Loucy (cell line): ENCODE measurements at regions not wholly inside any gene's neighbourhood (a gene's known extent, or its start where the extent isn't known, plus 50 kb on each side); places are given as distances from the start of the nearest gene placed in this dataset.

Source experiments
- H2AFZ ChIP-seq: fragments of 200-600 bp; sonication (generic); 2 replicates; pipeline ENCODE4 v1.6.0; 2016; ENCODE audit warnings: antibody characterized with exemption, mild to moderate bottlenecking, low read length, moderate library complexity
- H3F3A ChIP-seq: fragments of 200-600 bp; 2 replicates; pipeline ENCODE4 v1.6.0; 2016; ENCODE audit warnings: antibody characterized with exemption, low read depth, mild to moderate bottlenecking
- H3K27me3 ChIP-seq: fragments of 200-600 bp; sonication (generic); 2 replicates; pipeline ENCODE4 v1.6.1; 2014; ENCODE audit warnings: low read length, mild to moderate bottlenecking; ENCODE audit not compliant: insufficient read depth, poor library complexity, severe bottlenecking
- H3K36me3 ChIP-seq: fragments of 200-600 bp; sonication (generic); 2 replicates; pipeline ENCODE4 v1.6.1; 2016; ENCODE audit warnings: low read length; ENCODE audit not compliant: insufficient read depth
- H3K4me1 ChIP-seq: fragments of 200-600 bp; sonication (generic); 2 replicates; pipeline ENCODE4 v1.5.1; 2014; ENCODE audit warnings: low read length, mild to moderate bottlenecking; ENCODE audit not compliant: insufficient read depth, poor library complexity, severe bottlenecking
- H3K4me2 ChIP-seq: fragments of 200-600 bp; sonication (generic); 2 replicates; pipeline ENCODE4 v1.6.0; 2014; ENCODE audit warnings: antibody characterized with exemption, low read length, low read depth, mild to moderate bottlenecking; ENCODE audit not compliant: poor library complexity, severe bottlenecking
- H3K4me3 ChIP-seq: fragments of 200-600 bp; sonication (generic); 2 replicates; pipeline ENCODE4 v1.5.1; 2014; ENCODE audit warnings: low read length, mild to moderate bottlenecking, mixed read lengths; ENCODE audit not compliant: poor library complexity, severe bottlenecking
- H3K79me2 ChIP-seq: fragments of 200-600 bp; sonication (generic); 2 replicates; pipeline ENCODE4 v1.6.1; 2014; ENCODE audit warnings: low read length; ENCODE audit not compliant: insufficient read depth
- H3K9ac ChIP-seq: fragments of 200-600 bp; sonication (generic); 2 replicates; pipeline ENCODE4 v1.6.0; 2014; ENCODE audit warnings: mild to moderate bottlenecking, low read depth, low read length, moderate library complexity; ENCODE audit not compliant: poor library complexity, severe bottlenecking
- H3K9me2 ChIP-seq: fragments of 200-600 bp; sonication (generic); replicated peaks from 2 replicates; pipeline ENCODE4 v1.6.1; 2016; ENCODE audit warnings: low read depth, low read length, mixed read lengths
- H3K9me3 ChIP-seq: fragments of 200-600 bp; sonication (generic); 2 replicates; pipeline ENCODE4 v1.6.1; 2014; ENCODE audit warnings: mild to moderate bottlenecking, antibody characterized with exemption, low read length, low read depth; ENCODE audit not compliant: insufficient read depth
- H4K20me1 ChIP-seq: fragments of 200-600 bp; sonication (generic); 2 replicates; pipeline ENCODE4 v1.6.0; 2014; ENCODE audit warnings: antibody characterized with exemption, low read length, mild to moderate bottlenecking; ENCODE audit not compliant: insufficient read depth, poor library complexity, severe bottlenecking
- CTCF ChIP-seq: fragments of 200-600 bp; sonication (generic); conservative IDR thresholded peaks from 2 replicates; pipeline ENCODE4 v1.5.1; 2014; ENCODE audit warnings: mild to moderate bottlenecking, antibody characterized with exemption, low read length
- EZH2phosphoT487 ChIP-seq: fragments of 200-600 bp; IDR thresholded peaks from 2 replicates; pipeline ENCODE4 v1.6.1; 2018; ENCODE audit warnings: antibody characterized with exemption, mild to moderate bottlenecking, moderate library complexity, borderline replicate concordance

- no peak for TF ChIP-seq EZH2phosphoT487
- no peak overlapping the region for H2AFZ ChIP-seq
- H3K9me2 ChIP-seq: no peaks in the 10 kb centered on the region
- no peak overlapping the region for H3K4me3 ChIP-seq
- no peak overlapping the region for H3K9ac ChIP-seq
- H3K36me3 ChIP-seq: no peaks in the 10 kb centered on the region
- H3K27me3 ChIP-seq: no peaks in the 10 kb centered on the region
- no peaks in the 10 kb centered on the region for H4K20me1 ChIP-seq
- no peaks in the 10 kb centered on the region for H3K4me1 ChIP-seq
- H3K9me3 ChIP-seq: no peaks in the 10 kb centered on the region
- H3K4me2 ChIP-seq: no peak overlapping the region
- no peaks in the 10 kb centered on the region for H3F3A ChIP-seq
- no peaks in the 10 kb centered on the region for H3K79me2 ChIP-seq
Measured at GRCh38 chr2:129760669-129761068, 218.8 kb upstream of the RAB6C start.

- Histone ChIP-seq H3K9ac (no peak overlapping the region), H2AFZ (no peak overlapping the region), H3K9me2 (no peaks in the 10 kb centered on the region), H4K20me1 (no peaks in the 10 kb centered on the region), H3F3A (no peaks in the 10 kb centered on the region), H3K9me3 (no peaks in the 10 kb centered on the region), H3K4me2 (no peak overlapping the region), H3K27me3 (no peaks in the 10 kb centered on the region), H3K36me3 (no peaks in the 10 kb centered on the region), H3K79me2 (no peaks in the 10 kb centered on the region), H3K4me3 (no peak overlapping the region), H3K4me1 (no peaks in the 10 kb centered on the region)
- TF ChIP-seq EZH2phosphoT487 (no peak), CTCF (no peak)
Measured at GRCh38 chr2:129761569-129762021, 217.9 kb upstream of the RAB6C start.

GRCh38 chr2:129762386-129763189, 216.9 kb upstream of the RAB6C start:
- Histone ChIP-seq H3K36me3 (no peaks in the 10 kb centered on the region), H3K9ac (no peak overlapping the region), H4K20me1 (no peaks in the 10 kb centered on the region), H3K79me2 (no peaks in the 10 kb centered on the region), H3K9me3 (no peaks in the 10 kb centered on the region), H3K27me3 (no peaks in the 10 kb centered on the region), H3K4me2 (no peak overlapping the region), H2AFZ (no peak overlapping the region), H3F3A (no peaks in the 10 kb centered on the region), H3K4me3 (no peak overlapping the region), H3K4me1 (no peaks in the 10 kb centered on the region), H3K9me2 (no peaks in the 10 kb centered on the region)
- TF ChIP-seq CTCF: no peak
- no peak for TF ChIP-seq EZH2phosphoT487
